Activated T-cell treated with anti-CD3 and anti-CD28 coated beads for 48 hours (primary cell): ENCODE measurements at regions not wholly inside any gene's neighbourhood (a gene's known extent, or its start where the extent isn't known, plus 50 kb on each side); places are given as distances from the start of the nearest gene placed in this dataset.

Experiments used
- DNase-seq: peaks from one replicate; pipeline ENCODE4 v3.0.0-alpha.2; 2020; ENCODE audit warnings: low read depth

DNA sequence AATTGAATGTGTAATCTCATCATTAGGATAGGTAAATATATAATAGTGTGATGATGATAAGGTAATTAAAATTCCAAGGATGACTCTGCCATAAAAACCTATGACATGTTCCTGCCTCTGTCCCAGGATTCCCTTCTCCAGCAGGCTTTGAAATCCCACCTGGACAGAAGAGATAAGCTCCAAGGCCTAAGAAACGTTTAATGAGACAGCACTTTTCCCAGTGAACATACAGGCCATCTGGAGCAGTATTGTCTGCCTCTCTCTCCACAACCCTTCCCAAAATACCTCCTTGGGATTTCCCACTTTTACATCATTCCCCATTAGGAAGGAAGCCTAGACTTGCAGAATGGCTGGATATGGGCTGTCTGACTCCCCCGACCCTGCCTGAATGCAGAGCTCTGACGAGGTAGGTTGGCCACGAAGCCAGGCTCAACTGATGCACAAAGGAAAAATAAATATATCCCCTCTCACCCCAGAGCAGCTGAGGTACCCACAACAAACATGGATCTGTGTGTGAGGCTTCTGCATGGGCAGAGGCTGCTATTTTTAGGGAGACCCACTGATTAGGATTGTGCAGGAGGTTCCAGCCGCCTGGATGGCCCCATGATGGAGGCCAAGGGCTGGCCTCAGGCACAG lies 71.0 kb downstream of the TMPRSS5 start:
- DNase-seq: no peak

DNA sequence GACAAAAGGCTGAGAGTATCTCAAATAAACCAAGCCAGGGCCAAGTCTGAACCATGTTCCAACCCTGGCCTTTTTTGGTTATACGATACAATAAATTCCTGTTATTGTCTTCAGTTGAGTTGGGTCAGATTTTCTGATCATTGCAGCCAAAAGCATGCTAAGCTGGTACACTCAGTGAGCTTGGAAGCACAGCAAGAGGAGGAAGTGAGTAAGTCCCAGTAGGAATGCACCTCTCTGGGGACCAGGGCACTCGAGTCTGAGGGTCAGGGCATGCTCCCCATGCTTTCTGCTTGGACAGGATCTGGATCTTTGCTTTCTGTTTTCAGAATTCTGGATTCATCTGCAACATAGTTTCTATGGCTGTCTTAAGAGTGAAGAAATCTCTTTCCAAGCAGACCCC lies 73.1 kb downstream of the TMPRSS5 start:
- no peak for DNase-seq

GRCh38 chr11:113629562-113629961 lies 76.5 kb downstream of the TMPRSS5 start:
- DNase-seq: no peak

- no peak for DNase-seq
These were observed 77.2 kb downstream of the TMPRSS5 start for GRCh38 chr11:113628912-113629311.

DNA sequence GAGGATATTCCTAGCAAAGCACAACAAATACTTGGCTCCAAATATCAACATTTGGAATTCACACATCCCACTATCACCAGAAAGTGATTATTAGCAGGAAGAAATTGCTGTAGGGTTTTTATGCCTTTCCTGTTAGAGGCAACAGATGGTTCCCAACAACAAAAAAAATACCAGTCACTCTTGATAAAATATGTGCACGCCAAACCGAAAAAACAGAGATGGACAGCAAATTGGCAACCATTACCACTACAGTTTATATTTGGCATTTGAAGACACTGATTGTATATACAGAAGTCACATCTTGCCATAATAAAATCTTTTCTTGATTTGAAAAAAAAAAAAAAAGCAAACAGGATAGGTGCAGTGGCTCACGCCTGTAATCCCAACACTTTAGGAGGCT lies 78.2 kb downstream of the TMPRSS5 start:
- DNase-seq: no peak

DNA sequence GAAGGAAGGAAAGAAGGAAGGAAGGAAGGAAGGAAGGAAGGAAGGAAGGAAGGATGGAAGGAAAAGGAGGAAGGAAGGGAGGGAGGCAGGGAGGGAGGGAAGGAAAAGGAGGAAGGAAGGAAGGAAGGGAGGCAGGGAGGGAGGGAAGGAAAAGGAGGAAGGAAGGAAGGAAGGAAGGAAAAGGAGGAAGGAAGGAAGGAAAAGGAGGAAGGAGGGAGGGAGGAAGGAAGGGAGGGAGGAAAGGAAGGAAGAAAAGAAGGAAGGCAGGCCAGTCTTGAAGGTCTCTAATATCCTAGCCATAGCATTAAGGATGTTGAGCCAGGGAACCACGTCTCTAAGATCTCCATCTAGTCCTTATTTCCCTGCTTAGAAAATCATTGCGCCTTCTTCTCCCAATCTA lies 78.8 kb downstream of the TMPRSS5 start:
- no peak for DNase-seq

- DNase-seq: no peak
These were observed 79.4 kb downstream of the TMPRSS5 start for GRCh38 chr11:113626736-113627135.

DNA sequence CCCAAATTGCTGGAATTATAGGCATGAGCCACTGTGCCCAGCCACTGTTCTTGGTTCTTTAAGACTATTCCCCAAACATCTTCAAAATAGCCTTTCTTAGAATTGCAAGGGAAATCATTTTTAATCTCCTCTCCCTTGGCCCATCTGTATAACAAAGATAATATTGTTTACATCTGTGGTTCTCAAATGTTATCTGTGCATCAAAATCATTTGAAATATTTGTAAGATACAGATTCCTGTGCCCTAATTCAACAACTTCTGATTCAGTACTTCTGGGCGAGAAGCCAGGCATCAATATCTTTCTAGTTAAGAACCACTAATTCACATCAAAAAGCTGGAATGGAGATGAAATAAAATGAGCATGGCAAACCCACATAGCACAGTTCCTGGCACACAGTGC lies 83.0 kb downstream of the TMPRSS5 start:
- DNase-seq: no peak

DNA sequence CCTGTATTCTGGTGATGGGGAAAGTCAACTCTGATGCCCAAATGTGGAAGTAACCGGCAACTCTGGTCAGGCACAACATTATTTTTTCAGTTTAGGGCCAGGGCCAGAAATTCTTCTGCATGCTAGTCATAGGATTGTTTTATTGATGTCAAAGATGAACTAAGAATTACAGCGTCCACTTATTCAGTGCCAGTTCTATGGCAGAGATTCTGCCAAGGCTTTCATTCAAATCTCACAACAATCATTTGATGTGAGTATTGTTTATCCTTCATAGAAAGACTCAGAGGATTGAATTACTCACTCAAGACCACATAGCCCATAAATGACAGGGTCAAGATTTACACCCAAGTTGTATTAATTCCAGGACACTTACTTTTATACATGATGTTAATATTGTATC lies 87.7 kb downstream of the TMPRSS5 start:
- no peak for DNase-seq

DNA sequence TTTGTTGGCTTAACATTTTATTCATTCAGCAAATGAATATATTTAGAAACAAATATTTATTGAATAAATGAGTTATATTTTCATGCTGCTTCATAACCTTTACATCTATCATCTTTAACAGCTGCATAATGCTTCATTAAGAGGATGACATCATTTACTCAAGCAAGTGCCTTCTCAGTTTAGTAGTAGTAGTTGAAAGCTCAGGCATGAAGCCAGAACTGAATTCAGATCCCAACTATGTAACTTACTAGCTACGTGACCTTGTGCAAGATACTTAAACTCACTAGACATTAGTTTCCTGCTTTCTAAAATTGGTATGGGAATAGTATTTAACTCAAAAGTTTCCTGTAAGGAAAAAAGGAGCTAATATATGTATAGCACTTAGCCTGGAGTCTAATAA lies 90.3 kb downstream of the TMPRSS5 start:
- DNase-seq: no peak

GRCh38 chr11:113615098-113615497 lies 91.0 kb downstream of the TMPRSS5 start:
- no peak for DNase-seq

DNA sequence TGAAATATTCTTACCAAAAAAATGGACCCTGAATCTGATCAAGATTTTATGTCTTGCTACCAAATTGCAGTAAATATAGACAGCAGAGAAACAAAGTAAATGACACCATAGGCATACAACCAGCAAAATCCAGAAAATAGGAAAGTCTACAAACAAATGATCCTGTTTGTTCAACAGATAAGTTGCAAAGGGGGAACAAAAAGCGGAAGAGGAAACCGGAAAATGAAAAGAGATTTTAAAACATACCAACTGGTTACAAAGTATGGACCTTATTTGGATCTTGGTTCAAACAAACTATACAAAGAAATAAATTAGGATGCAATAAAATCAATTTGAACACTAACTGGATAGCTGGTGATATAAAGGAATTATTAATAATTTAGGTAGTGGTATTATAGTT lies 92.0 kb downstream of the TMPRSS5 start:
- no peak for DNase-seq

- DNase-seq: no peak
These were observed 92.5 kb downstream of the TMPRSS5 start for GRCh38 chr11:113613619-113614018.

GRCh38 chr11:113604186-113604585 lies 101.9 kb downstream of the TMPRSS5 start:
- DNase-seq: no peak

DNA sequence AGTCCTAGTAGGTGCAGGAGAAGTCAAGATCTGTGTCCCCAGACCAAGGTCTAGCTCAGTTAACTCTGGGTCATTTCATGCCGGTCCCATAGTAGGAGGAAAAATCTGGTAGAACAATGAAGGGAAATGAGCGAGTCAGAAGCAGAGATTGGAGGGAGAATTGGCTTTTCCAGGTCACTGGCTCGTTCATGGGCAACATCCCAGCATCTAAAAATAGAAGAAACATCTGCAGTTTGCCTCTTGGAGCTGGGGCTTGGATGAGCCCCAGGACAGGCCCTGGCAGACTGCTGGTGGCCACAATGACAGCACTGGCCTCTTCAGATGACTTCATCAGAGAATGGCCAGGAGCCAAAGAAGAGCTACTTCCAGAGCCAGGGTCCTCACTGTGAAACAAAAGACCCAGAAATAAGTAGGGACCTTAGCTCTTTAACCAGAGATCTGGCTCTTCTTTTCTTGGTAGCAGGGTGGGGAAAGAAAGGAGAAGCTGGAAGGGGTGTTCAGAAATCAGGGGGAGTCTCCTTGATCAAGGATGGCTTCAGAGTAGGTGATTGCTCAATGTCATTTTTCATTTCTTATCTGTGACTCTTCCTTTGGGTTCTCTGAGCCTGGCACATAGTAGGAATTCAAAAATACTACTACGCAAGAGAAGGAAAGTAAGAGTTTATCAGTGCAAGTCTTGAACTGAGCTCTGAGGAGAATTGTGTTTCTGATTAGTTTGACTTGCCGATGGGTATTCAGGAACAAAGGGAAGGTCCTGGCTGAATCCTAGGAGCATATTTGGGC lies 102.6 kb downstream of the TMPRSS5 start:
- DNase-seq: no peak

DNA sequence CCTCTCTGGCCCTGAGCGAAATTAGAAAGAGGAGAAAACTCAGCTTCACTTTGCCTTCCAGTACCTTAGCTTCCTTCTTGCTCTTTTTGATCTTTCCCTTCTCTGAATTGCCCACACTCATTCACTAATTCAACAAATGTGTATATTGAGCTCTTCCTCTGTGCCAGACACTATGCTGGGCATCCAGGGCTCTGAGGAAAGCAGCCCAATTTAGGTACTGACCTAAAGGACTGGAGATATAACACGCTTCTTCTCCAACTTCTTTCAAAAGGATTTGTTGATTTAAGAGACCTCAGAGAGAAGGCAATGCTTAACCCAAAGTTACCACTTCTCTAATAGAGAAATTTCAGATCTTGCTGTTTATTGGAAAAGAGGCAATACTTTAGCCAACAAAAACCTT lies 103.6 kb downstream of the TMPRSS5 start:
- DNase-seq: no peak

DNA sequence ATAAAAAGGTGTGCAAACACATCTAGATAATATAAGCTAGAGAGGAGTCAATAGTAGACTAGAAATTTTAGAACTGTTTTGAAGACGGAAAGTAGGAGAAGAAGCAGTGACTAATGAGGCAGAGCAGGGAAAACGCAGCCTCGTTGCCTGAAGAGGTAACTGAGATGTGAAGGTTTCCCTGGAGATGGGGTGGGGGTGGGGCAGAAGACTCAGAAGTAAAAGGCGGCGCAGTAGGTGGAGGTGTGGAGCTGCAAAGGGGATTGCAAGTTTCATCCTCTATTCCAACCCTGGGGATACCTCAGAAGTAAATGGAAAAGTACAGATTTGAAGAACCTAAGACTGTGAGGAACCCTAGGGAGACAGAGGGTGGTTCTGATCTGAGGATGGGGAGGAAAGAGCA lies 109.5 kb downstream of the TMPRSS5 start:
- DNase-seq: no peak

- DNase-seq: no peak
These were observed 110.1 kb downstream of the TMPRSS5 start for GRCh38 chr11:113595810-113596594.

DNA sequence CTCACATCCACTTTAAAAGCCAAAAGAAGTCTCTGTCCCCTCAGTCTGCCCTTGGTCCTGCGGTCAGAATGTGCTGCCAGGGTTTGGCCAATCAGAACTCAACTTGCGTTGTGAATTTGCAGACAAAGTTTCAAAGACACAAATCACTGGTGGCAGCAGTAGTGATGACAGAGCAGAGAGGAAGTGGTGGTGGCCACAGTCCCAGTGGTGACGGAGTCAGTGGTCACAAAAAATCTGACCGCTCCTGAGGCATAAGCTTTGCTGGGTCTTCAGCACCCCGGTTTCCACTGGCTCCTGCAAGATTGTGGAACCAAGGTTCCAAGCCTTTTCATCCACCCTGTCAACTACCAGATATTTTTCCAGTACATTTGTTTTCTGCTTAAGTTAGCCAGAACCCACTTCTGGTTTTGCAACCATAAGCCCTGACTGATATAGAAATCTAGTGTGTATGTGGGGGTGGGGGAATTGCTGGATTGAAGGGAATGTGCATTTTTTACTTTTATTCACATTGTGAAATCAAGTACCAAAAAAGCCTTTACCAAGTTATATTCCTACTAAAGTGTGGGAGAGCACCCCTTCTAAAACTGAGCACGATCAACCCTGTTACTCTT lies 112.3 kb downstream of the TMPRSS5 start:
- no peak for DNase-seq

DNA sequence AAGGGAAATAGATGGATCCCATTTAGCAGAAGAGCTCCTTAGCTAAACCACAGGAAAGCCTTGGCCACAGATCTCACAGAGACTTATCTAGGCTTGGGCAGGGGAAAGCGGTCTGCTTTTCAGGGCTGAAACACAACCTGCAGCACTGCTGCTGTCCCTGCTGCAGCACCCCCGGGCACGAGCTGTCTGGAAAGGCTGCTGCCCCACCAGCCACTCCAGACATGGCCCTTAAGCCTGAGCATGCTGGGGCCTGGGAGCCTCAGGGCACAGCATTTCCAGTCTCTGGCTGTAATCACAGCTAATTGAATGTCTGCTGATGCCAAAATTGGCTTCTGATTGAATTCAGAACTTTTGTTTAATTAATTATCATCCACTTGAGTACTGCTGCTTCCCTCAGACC lies 115.0 kb downstream of the TMPRSS5 start:
- no peak for DNase-seq

DNA sequence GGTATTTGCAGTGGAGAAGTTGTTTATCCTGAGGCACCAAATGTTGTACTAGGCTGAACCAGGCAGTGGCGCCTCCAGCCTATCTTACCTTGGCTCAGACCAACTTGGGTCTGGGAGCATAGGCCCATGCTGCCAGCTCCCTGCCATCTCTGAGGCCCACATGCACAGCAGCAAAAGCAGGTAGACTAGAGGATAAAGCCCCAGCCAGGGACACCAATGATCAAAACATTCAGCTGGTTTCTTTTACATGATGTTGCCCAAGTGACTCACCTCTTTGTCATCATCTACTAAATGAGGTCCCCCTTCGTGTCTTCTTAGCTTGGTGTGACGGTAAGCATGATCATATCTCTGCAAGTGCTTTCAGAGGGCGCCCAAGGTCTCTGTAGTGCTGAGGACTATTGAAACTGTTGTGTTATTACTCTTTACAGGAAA lies 112.1 kb upstream of the DRD2 start:
- peak; percentile 32 for DNase-seq

DNA sequence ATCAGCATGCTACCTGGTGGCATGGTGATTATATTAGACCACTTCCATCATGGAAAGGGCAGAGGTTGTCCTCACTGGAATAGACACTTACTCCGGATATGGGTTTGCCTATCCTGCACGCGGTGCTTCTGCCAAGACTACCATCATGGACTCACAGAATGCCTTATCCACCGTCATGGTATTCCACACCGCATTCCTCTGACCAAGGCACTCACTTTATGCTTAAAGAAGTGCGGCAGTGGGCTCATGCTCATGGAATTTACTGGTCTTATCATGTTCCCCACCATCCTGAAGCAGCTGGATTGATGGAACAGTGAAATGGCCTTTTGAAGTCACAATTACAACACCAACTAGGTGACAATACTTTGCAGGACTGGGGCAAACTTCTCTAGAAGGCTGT lies 109.2 kb upstream of the DRD2 start:
- DNase-seq: no peak

- no peak for DNase-seq
These were observed 106.5 kb upstream of the DRD2 start for GRCh38 chr11:113581713-113582112.
